GM21390 (cell line): ENCODE measurements at regions not wholly inside any gene's neighbourhood (a gene's known extent, or its start where the extent isn't known, plus 50 kb on each side); places are given as distances from the start of the nearest gene placed in this dataset.

Experiments used
- ATAC-seq: cut with Tn5 transposase; IDR thresholded peaks from one replicate; pipeline ENCODE4 v1.9.1; 2021; ENCODE audit not compliant: unreplicated experiment

DNA sequence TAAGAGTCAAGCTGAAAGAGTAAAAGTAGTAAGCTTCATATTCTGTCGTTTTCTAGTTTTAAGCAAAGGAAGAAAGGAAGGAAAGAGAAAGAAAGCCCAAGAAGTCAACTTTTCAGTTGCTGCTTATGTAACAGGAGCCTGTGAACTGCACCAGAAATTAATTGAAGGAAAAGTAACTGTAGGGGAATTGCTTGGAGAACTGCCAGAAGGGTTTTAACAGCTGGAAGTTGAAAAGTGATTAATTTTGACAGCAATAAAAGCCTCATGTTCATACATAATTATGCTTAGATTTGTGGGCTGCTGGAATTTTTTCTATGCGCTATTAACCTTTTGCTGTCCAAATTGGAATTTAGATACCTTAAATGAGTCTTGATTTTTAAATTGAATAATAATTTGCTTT, 255.7 kb downstream of the ENC1 start:
- ATAC-seq = no peak

DNA sequence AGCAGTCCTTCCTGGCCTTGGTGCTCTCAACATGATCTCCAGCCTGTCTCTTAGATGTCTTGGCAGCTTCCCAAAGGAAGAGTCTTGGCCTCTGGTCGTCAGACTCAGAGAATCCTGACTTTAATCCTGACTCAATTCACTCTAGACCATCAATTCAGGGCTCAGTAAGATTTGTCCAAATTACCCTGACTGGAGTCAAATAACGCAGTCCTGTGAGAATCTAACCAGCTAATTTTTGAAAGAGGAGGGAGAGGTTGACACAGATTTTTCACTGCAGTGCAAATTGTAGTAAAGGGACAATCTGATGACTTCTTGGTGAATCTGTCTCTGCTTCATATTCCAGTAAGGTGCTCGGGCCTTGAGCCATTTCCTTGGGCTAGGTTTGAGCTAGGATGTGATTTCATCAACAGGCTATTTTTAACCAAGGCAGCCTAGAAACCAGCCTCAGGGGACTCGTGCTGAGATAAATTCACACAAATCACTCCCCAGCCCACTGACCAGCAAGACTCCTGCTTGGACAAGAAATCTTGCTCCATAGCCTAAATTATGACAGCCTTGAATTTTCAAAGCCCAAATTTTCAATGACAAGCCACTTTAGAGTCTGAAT, 257.4 kb downstream of the ENC1 start:
- no peak for ATAC-seq

DNA sequence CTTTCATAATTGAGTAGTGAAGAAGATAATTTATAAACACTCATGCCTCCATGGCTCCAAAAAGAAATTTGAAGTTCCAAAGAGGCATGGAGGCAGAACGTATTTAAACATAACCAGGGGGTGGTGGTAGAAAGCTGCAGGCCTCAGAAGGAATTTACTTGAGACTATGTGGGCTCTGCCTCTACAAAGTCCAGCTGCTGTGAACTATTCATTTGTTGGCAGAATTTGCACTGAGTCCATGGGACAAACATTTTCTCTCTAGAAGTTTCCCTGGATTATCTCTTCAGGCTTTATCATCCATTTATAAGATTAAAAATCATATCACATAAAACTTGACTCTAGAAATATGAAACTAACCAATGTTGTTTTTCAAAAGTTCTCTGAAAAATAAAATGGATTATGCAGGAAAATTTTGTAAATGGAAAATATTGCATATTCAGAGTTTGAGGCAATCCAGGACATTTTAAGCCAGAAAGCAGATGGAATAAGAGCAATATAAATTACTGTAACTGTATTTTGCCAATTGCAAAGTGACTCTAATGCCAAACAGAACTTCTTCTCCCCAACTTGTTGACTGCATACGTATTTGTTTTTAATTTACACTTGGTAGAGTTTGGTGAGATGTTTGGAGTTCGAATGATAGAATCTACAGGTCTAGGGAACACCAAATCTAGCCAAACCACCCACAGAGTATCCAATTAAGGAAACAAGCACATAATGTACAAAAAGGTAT, 258.2 kb downstream of the ENC1 start:
- no peak for ATAC-seq

DNA sequence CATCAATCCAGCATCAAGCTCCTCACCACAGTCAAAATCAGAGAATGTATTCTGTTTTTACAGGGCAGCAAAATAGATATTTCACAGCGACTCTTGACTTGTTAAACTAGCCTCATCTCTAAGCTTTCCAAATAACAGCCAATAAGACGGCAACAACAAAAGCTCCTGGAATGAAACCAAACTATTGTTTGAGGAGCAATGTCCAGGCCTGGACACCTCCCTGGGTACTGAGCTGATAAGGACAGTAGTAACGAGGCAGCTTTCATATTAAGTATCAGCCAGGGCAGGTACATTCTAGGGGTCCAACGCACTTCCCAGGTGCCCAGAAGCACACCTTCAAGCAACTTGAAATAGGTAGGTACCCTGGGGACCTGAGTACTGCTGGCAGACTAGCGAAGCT, 260.3 kb downstream of the ENC1 start:
- no peak for ATAC-seq

DNA sequence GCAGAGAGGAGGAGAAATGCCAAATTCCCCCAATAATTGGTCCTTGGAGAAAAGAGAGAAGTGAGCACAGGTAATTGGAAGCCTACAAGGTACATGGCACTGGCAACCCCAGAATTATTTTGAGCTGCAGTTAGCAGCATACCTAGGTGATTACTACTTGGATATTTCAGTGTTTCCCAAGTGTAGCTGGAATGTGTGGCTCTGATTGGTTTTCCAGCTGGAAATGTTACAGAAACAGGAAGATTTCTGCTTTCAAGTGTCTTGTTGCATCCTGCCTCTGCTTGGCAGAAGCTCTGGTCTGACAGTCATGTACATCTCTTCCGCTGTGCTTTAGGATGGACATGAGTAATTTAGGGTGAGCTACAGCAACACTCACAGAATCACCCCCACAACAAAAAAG, 262.1 kb downstream of the ENC1 start:
- ATAC-seq = no peak

DNA sequence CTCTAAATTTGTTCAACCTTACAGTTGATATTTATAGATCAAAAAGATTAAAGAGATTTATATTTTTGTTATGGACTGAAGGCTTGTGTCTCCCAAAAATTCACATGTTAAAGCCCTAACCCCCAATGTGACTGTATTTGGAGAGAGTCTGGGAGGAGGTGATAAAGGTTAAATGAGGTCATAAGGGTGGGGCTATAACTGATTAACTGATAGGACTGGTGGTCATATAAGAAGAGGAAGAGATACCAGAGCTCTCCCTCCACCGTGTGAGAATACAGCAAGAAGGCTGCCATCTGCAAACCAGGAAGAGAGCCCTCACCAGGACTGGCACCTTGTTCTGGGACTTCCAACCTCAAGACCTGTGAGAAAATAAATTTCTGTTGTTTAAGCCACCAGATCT, 264.3 kb downstream of the ENC1 start:
- no peak for ATAC-seq

DNA sequence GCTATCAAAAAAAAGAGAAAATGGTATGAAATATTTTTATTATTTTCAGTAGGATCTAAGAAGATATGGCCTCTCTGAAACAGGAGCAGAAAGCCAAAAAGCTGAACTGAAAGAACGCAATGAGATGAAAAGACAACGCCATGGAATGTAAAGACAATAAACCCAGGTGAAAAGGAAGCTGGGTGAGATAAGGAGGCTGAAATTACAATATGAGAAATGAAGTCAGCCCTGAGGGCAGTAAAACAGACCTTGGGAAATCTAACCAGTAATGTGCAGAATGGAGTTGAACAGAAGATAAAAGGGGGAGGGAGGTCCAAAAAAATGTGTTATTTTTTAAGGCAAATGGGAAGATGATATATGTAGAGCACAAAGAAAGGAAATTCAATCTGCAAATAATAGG, 265.3 kb downstream of the ENC1 start:
- ATAC-seq = no peak

DNA sequence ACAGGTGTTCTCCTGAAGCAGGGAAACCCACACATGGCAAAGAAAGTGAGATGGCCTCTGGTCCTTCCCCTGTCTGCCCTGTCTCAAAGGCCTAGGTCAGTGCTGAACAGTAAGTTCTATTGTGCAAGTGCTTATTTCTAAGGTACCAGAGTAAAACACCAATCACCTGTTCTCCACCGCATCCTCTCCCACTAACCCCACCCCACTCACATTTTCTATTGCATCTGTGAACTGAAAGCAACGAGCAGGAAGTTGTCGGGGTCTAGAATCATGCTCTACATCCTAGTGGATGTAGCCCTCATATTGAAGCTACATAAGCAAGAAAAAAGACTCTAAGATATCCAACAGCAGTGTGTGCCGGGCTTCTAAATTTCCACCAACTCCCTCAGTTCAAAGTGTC, 265.9 kb downstream of the ENC1 start:
- no peak for ATAC-seq

DNA sequence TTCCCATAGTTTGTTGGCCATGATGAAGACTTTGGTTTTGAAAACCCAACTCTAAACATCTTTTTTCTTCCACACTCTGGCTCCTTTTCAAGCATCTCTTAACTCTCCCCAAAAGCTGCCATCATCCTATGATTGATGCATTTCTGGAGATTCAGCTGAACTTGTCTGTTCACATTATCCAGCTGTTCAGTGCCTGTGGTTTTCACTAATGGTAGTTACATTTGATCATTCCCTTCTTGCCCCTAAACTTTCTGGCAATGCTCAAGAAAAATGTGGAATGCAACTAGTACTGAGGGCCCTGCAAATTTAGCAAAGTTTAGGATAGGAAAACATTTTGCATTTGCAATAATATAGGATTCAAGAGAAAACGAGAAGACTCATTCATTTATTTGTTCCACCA, 267.5 kb downstream of the ENC1 start:
- ATAC-seq = no peak

DNA sequence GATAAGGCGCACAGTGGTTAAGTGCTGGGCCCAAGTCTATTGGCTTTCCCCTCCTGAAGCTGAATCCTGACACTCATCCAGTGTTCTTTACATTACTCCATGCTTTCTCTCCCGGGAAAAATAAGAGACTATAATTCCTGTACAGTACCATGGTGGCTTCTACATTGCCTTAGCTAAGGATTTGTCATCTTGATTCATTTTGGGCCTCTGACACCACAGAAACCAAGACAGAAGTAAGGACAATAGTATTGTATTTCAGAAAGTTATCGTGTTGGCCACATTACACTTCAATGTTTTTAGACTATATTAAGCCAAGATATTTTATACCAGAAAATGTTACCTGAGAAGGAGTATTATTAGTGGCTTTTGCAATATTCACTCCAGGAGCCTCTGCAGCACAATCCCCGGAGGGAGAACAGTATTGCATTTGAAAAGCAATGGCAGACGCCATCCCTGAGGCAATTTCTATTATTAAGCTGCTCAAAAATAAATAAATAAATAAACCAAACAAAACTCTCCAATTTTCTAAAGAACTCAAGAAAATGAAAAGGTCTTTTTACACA, 267.9 kb downstream of the ENC1 start:
- no peak for ATAC-seq

DNA sequence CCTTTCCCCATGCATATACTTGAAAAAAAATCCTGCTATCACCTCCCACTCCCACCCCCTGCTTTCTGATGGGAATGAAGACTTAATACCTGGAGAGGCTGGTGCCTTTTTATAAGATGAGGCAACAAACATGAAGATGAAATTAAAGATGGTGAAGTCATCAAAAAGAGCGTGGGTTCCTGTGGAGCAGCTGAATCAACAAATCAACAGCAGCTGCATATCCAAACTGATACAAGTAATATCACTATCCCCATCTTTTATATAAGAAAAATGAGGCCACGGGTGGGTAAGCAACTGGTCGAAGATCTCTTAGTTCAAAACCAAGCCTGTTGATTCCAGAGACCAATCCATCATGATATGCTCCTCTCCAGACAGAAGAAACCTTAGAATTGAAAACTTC, 268.5 kb downstream of the ENC1 start:
- ATAC-seq = no peak

DNA sequence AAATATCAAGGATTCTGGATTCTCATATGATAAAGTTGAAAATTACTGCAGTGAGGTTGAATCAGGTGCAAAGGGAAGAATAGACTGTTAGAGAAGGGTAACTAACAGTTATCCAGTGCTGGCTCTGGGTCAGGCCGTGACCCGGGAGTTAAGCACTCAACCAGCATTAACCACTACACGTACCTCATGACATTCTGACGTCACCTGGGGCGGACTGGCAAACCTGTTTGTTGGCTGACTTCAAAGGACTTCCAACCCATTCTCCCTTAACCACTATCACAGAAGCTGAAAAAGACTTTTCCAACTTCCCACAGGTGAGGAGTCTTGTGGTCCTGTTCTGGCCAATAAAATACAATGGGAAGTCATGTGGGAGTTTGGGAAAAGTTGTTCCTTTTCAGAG, 268.9 kb downstream of the ENC1 start:
- ATAC-seq = no peak

DNA sequence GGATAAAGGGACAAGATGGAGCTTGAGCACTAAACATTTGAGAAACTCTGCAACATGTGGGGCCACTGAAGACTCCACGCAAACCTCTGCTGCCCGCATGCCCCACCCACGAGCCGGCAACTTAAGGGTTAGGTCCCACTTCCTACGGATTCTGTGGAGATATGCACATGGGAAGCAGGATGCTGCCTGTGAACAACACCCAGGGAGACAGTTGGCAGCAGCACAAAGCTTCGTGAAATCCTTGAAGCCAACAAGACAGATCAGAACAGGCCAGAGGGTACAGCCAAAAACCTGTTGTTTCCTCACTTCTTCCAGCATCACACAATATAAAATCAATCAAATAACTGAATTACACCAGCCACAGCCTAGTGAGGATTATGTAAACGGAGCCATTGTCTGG, 270.4 kb downstream of the ENC1 start:
- ATAC-seq = no peak

DNA sequence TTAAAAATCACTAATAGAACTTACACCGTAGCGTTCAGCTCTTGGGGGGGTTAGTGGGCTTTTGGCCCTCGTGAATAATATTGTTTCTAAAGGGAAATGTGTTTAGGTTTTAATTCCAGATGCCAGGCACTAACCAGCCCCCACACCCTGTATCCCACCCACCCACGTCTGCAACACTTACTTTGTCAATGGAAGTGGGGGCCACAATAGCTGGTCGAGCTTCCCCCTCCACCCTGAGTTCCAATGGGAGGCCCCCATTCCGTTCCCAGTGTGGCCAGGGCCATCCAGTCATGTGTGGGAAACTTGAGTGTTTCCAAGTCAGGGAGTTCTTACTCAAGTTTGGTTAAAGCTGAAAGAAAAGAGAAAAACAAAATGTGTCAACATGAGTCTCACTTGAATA, 271.4 kb downstream of the ENC1 start:
- ATAC-seq = no peak

DNA sequence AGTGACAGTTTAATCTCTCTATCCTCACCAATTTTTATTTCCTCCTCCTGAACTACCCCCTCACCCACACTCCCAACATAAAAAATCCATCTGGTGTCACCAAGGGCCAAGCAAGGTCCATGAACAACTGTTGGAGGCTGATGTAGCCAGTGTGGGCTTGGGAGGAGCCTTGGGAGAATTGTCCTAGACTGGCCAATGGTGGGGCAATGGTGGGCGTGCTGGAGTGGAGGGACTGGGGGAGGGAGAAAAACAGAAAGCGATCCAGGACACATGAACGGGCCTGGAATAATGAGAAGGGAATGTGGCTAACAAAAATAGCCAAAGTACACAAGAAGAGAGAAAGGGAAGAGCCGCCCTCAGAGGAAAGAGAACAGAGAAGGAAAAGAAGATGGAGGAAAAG, 272.6 kb downstream of the ENC1 start:
- no peak for ATAC-seq

DNA sequence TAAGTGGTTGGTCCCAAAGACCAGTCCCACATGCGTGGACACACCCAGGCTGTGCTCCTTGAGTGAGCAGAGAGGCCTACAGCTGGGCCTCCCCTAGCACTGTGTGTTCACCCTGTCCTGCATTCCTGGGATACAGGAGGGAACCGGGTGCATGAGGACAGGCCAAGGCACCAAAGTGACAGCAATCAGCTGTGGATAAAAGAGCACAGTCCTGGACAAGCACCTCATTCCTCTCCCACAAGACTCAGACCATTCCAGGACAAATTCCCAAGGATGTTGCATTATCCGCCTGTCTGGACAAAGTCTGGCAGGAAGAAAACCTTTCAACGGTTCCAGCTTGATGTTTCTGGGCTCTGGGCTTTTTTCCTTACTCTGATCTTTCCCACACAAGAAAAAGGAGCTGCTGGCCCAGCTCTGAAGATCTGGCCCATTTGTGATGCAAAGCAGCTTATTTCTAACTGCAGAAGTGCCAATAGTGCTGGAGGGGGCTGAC, 273.2 kb downstream of the ENC1 start:
- no peak for ATAC-seq

DNA sequence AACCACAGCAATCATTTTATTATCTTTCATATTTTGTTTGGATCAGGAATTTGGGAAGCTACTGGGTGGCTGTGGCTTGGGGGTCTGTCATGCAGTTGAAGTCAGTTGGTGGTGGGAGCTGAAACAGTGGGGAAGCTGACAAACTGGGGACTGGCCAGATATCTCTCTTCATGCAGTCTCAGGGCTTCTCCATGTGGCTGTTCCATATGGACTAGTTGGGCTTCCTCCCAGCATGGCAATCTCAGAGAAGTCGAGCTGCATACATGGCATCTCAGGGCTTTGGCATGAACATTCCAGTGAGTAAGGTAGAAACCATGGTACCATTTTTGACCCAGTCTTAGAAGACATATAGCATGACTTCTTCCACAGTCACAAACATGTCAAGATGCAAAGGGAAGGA, 274.8 kb downstream of the ENC1 start:
- ATAC-seq = no peak

DNA sequence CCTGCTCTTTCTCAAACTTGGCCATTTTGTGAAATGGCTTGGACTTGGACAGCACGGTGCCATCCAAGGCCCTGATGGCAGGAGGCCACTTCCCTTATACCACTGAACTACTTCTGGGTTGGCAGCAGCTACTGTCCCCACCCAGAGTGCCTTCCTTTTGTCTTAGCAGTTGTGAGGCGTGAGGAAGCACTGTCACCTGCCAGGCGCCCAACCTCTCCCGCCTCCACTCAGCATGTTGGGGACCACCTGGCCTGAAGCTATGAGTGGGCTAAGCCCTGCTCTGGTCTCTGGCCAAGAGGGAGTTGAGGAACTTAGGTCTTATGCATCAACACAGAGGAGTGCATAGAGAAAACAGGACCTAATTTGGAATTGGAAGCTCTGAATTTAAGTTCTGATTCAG, 276.0 kb downstream of the ENC1 start:
- no peak for ATAC-seq

DNA sequence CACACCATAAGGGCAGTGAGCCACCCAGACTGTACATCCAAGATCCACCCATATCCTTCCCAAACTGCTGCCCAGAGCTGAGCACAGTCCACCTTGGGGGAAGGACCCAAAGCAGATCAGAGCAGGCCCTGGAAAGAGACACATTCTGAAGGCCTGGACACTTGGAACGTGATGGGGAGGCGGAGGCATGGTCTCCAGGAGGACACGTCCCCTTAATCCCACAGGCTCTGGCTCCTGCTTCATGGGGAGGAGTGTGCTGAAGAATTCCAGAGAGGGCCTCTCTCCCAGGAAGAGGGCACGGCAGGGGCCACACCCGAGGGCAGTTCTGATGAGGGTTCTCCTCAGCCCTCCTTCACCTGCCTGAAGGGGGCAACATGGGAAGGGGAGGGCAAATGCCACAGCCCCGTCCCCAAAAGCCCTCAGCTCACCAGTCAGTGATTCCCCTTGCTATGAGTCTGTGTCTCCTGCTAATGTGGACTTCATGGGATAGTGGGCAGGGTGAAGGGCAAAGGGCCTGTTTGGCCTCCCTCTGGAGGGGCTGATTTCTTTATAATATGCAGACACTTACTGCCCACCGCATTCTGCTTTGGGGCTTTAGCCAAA, 276.8 kb downstream of the ENC1 start:
- no peak for ATAC-seq

DNA sequence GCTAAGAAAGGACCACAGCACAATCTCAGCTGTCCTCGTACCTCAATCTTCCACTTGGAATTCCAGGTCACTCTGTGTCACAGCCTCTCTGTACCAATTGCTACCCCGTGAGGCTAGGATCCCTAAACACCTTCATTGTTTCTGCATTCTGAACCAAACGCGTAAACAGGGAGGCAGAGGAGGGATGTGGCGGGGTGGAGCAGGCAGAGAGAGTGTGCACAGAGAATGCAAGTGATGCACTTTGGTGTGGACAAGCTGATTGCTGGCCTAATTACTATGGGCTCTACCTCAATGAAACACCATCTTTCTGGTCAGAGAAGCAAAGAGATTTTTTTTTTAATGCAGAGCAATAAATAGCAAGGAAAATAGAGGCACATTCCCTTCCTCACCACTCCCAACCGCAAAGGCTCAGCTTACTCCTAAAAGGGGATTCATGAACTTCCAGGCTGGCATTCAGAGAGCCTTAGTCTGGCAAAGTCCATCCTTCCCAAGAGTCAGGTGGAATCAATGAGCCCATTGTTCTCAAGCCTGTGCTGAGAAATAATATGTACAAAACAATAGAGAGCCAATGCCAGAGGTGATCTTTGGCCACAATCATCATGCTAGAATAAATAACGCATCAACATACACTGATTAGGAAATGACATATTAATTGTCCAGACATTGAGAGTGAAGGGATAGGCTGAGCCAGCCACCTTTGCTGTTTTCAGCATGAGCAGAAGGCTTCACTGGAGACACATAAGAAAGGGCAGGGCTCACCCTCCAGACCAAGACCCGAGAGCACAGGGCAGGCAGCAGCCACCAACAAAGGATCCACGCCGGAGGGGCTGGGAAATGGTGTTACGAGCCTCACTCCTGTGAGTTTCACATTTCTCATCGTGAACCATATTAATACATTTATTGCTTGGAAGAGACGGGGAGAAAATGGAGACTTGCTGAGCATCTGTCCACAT, 278.8 kb downstream of the ENC1 start:
- no peak for ATAC-seq
